ENCODE measurements at regions not wholly inside any gene's neighbourhood (a gene's known extent, or its start where the extent isn't known, plus 50 kb on each side); places are given as distances from the start of the nearest gene placed in this dataset.

- POLR2A ChIA-PET, result interaction anchor here (0.6 kb wide), 2 partner anchors 87 to 808 kb away, joined by 4 to 6 read pairs; no protein-coding TSS in a partner anchor
- no peak overlapping the region for H3K27ac ChIP-seq (ENCODE audit: extremely low read depth, low read depth, low read length)
- CTCF ChIA-PET, result interaction anchor here (0.5 to 0.8 kb wide), 6 partner anchors 9 to 400 kb away, joined by 3 to 4 read pairs (median 3); no protein-coding TSS in a partner anchor
- no peaks in the 10 kb centered on the region for H3K4me1 ChIP-seq (ENCODE audit: control insufficient read depth, insufficient read depth, low read length)
- H3K4me3 ChIP-seq (ENCODE audit: low read depth, low read length), result no peak overlapping the region
- H3K36me3 ChIP-seq (ENCODE audit: control insufficient read depth in 2 of 2, insufficient read depth in 1 of 2, low read length in 2 of 2), result no peaks in the 10 kb centered on the region
- H3K9me3 ChIP-seq (ENCODE audit: control insufficient read depth, insufficient read depth, low read depth, low read length), result no peaks in the 10 kb centered on the region
- no peak for TF ChIP-seq ZNF76 (tag by site-specific recombination; IDR thresholded peaks at IDR 0.05; ENCODE audit: borderline replicate concordance, low read depth)
- no peak for TF ChIP-seq ZSCAN5A (tag by site-specific recombination; IDR thresholded peaks at IDR 0.05)
- TF ChIP-seq, protein P1, sequence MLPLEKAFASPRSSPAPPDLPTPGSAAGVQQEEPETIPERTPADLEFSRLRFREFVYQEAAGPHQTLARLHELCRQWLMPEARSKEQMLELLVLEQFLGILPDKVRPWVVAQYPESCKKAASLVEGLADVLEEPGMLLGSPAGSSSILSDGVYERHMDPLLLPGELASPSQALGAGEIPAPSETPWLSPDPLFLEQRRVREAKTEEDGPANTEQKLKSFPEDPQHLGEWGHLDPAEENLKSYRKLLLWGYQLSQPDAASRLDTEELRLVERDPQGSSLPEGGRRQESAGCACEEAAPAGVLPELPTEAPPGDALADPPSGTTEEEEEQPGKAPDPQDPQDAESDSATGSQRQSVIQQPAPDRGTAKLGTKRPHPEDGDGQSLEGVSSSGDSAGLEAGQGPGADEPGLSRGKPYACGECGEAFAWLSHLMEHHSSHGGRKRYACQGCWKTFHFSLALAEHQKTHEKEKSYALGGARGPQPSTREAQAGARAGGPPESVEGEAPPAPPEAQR (tag by site-specific recombination; IDR thresholded peaks at IDR 0.05), result no peak
- TF ChIP-seq ZSCAN16 (tag by site-specific recombination; IDR thresholded peaks at IDR 0.05), result no peak
- TF ChIP-seq ZNF792 (tag by site-specific recombination; IDR thresholded peaks at IDR 0.05), result no peak
- no peak for TF ChIP-seq ZNF132 (tag by site-specific recombination; IDR thresholded peaks at IDR 0.05; ENCODE audit: borderline replicate concordance)
- no peak for TF ChIP-seq ZNF335 (tag by site-specific recombination; conservative IDR thresholded peaks at IDR 0.05)
- no peak for TF ChIP-seq ZNF707 (tag by site-specific recombination; IDR thresholded peaks at IDR 0.05)
- TF ChIP-seq ZNF114 (tag by site-specific recombination; IDR thresholded peaks at IDR 0.05), result no peak
- TF ChIP-seq, protein P2, sequence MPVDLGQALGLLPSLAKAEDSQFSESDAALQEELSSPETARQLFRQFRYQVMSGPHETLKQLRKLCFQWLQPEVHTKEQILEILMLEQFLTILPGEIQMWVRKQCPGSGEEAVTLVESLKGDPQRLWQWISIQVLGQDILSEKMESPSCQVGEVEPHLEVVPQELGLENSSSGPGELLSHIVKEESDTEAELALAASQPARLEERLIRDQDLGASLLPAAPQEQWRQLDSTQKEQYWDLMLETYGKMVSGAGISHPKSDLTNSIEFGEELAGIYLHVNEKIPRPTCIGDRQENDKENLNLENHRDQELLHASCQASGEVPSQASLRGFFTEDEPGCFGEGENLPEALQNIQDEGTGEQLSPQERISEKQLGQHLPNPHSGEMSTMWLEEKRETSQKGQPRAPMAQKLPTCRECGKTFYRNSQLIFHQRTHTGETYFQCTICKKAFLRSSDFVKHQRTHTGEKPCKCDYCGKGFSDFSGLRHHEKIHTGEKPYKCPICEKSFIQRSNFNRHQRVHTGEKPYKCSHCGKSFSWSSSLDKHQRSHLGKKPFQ (tag by site-specific recombination; IDR thresholded peaks at IDR 0.05), result no peak
- no peak for TF ChIP-seq ZNF221 (tag by site-specific recombination; IDR thresholded peaks at IDR 0.05; ENCODE audit: borderline replicate concordance)
- no peak for TF ChIP-seq ZNF664 (tag by site-specific recombination; IDR thresholded peaks at IDR 0.05)
- TF ChIP-seq ZNF629 (tag by site-specific recombination; IDR thresholded peaks at IDR 0.05), result no peak
- TF ChIP-seq ZNF561 (tag by site-specific recombination; IDR thresholded peaks at IDR 0.05; ENCODE audit: borderline replicate concordance), result no peak
- TF ChIP-seq ZNF654 (tag by site-specific recombination; IDR thresholded peaks at IDR 0.05; ENCODE audit: low read depth), result no peak
- no peak for TF ChIP-seq ZNF302 (tag by site-specific recombination; IDR thresholded peaks at IDR 0.05; ENCODE audit: low read depth)
- no peak for TF ChIP-seq HOXA7 (CRISPR knock-in tag; IDR thresholded peaks at IDR 0.05; ENCODE audit: borderline replicate concordance)
- TF ChIP-seq GFI1B (tag by site-specific recombination; IDR thresholded peaks at IDR 0.05), result no peak
Measured at GRCh38 chr19:30136611-30137195, 194.7 kb downstream of the URI1 start.

- Histone ChIP-seq H3K4me3 (ENCODE audit: low read depth, low read length) (no peak overlapping the region), H3K4me1 (ENCODE audit: control insufficient read depth, insufficient read depth, low read length) (no peaks in the 10 kb centered on the region), H3K27ac (ENCODE audit: extremely low read depth, low read depth, low read length) (no peak overlapping the region), H3K9me3 (ENCODE audit: control insufficient read depth, insufficient read depth, low read depth, low read length) (no peaks in the 10 kb centered on the region), H3K36me3 (ENCODE audit: control insufficient read depth in 2 of 2, insufficient read depth in 1 of 2, low read length in 2 of 2) (no peaks in the 10 kb centered on the region)
- TF ChIP-seq ZNF302 (tag by site-specific recombination; IDR thresholded peaks at IDR 0.05; ENCODE audit: low read depth) (0 out of 2 replicates have a peak, but pooled peaks have one; percentile 73), ZNF37A (tag by site-specific recombination; IDR thresholded peaks at IDR 0.05) (no peak)
- POLR2A ChIA-PET, result no interaction called here
- CTCF ChIA-PET, result interaction anchor here (0.6 kb wide), 1 partner anchor 20 kb away, joined by 3 read pairs; no protein-coding TSS in a partner anchor
Measured at GRCh38 chr19:30137747-30138146, 195.7 kb downstream of the URI1 start.
